ENCODE measurements at regions not wholly inside any gene's neighbourhood (a gene's known extent, or its start where the extent isn't known, plus 50 kb on each side); places are given as distances from the start of the nearest gene placed in this dataset.

GRCh38 chr7:23918286-23918685 is 208.3 kb downstream of the STK31 start:
- peaks cover 2% of the 10 kb centered on the region for H3K27me3 ChIP-seq (ENCODE audit: control insufficient read depth, insufficient read depth, low read length)
- Mint-ChIP-seq H3K36me3 (no peaks in the 10 kb centered on the region), H3K27me3 (no peaks in the 10 kb centered on the region), H3K4me3 (no peak overlapping the region), H3K9me3 (no peaks in the 10 kb centered on the region), H3K4me1 (no peaks in the 10 kb centered on the region), H3K27ac (no peak overlapping the region)
- ATAC-seq (ENCODE audit: low read depth in 2 of 2) = no peak
- H3K4me3 ChIP-seq (ENCODE audit: low read depth, low read length) = no peak overlapping the region
- no peaks in the 10 kb centered on the region for H3K9me3 ChIP-seq (ENCODE audit: control insufficient read depth in 2 of 2, low read length in 2 of 2)
- H3K4me1 ChIP-seq (ENCODE audit: control insufficient read depth, insufficient read depth, low read length, poor library complexity, severe bottlenecking) = no peaks in the 10 kb centered on the region
- DNase-seq = no peak
- no peaks in the 10 kb centered on the region for H3K36me3 ChIP-seq (ENCODE audit: control insufficient read depth, insufficient read depth, low read length)
- no peak overlapping the region for H3K27ac ChIP-seq (ENCODE audit: insufficient read depth, low read length, poor library complexity, severe bottlenecking)

- Mint-ChIP-seq H3K36me3 (no peaks in the 10 kb centered on the region), H3K4me3 (no peak overlapping the region), H3K27ac (no peak overlapping the region), H3K27me3 (no peaks in the 10 kb centered on the region), H3K4me1 (no peaks in the 10 kb centered on the region), H3K9me3 (no peaks in the 10 kb centered on the region)
- no peak overlapping the region for H3K27ac ChIP-seq (ENCODE audit: insufficient read depth, low read length, poor library complexity, severe bottlenecking)
- no peak for ATAC-seq (ENCODE audit: low read depth in 2 of 2)
- no peaks in the 10 kb centered on the region for H3K36me3 ChIP-seq (ENCODE audit: control insufficient read depth, insufficient read depth, low read length)
- no peaks in the 10 kb centered on the region for H3K4me1 ChIP-seq (ENCODE audit: control insufficient read depth, insufficient read depth, low read length, poor library complexity, severe bottlenecking)
- H3K27me3 ChIP-seq (ENCODE audit: control insufficient read depth, insufficient read depth, low read length) = peaks cover 2% of the 10 kb centered on the region
- DNase-seq = no peak
- H3K9me3 ChIP-seq (ENCODE audit: control insufficient read depth in 2 of 2, low read length in 2 of 2) = no peaks in the 10 kb centered on the region
- no peak overlapping the region for H3K4me3 ChIP-seq (ENCODE audit: low read depth, low read length)
Measured at GRCh38 chr7:23918856-23919255, 208.8 kb downstream of the STK31 start.

- H3K27ac Mint-ChIP-seq = no peak overlapping the region
- no peaks in the 10 kb centered on the region for H3K4me1 Mint-ChIP-seq
- no peak overlapping the region for H3K4me3 Mint-ChIP-seq
- Histone ChIP-seq H3K4me3 (ENCODE audit: low read depth, low read length) (no peak overlapping the region), H3K27ac (ENCODE audit: insufficient read depth, low read length, poor library complexity, severe bottlenecking) (no peak overlapping the region), H3K9me3 (ENCODE audit: control insufficient read depth in 2 of 2, low read length in 2 of 2) (no peaks in the 10 kb centered on the region), H3K36me3 (ENCODE audit: control insufficient read depth, insufficient read depth, low read length) (no peaks in the 10 kb centered on the region), H3K27me3 (ENCODE audit: control insufficient read depth, insufficient read depth, low read length) (no peaks in the 10 kb centered on the region), H3K4me1 (ENCODE audit: control insufficient read depth, insufficient read depth, low read length, poor library complexity, severe bottlenecking) (no peaks in the 10 kb centered on the region)
- DNase-seq = no peak
- H3K36me3 Mint-ChIP-seq = no peaks in the 10 kb centered on the region
- no peak for ATAC-seq (ENCODE audit: low read depth in 2 of 2)
- no peaks in the 10 kb centered on the region for H3K9me3 Mint-ChIP-seq
- no peaks in the 10 kb centered on the region for H3K27me3 Mint-ChIP-seq
Measured at GRCh38 chr7:23925088-23925487, 215.1 kb downstream of the STK31 start.

GRCh38 chr7:23927709-23928417 is 217.8 kb downstream of the STK31 start:
- Mint-ChIP-seq H3K27ac (no peak overlapping the region), H3K4me3 (no peak overlapping the region), H3K27me3 (peaks cover 4% of the 10 kb centered on the region), H3K36me3 (no peaks in the 10 kb centered on the region), H3K9me3 (no peaks in the 10 kb centered on the region), H3K4me1 (no peaks in the 10 kb centered on the region)
- Histone ChIP-seq H3K9me3 (ENCODE audit: control insufficient read depth in 2 of 2, low read length in 2 of 2) (no peaks in the 10 kb centered on the region), H3K4me1 (ENCODE audit: control insufficient read depth, insufficient read depth, low read length, poor library complexity, severe bottlenecking) (no peaks in the 10 kb centered on the region), H3K27me3 (ENCODE audit: control insufficient read depth, insufficient read depth, low read length) (no peaks in the 10 kb centered on the region), H3K4me3 (ENCODE audit: low read depth, low read length) (no peak overlapping the region), H3K27ac (ENCODE audit: insufficient read depth, low read length, poor library complexity, severe bottlenecking) (no peak overlapping the region), H3K36me3 (ENCODE audit: control insufficient read depth, insufficient read depth, low read length) (no peaks in the 10 kb centered on the region)
- ATAC-seq (ENCODE audit: low read depth in 2 of 2) (no peak), DNase-seq (no peak)

GRCh38 chr7:23928418-23928775 is 218.4 kb downstream of the STK31 start:
- Histone ChIP-seq H3K36me3 (ENCODE audit: control insufficient read depth, insufficient read depth, low read length) (no peaks in the 10 kb centered on the region), H3K27me3 (ENCODE audit: control insufficient read depth, insufficient read depth, low read length) (no peaks in the 10 kb centered on the region), H3K4me3 (ENCODE audit: low read depth, low read length) (no peak overlapping the region), H3K9me3 (ENCODE audit: control insufficient read depth in 2 of 2, low read length in 2 of 2) (no peaks in the 10 kb centered on the region), H3K27ac (ENCODE audit: insufficient read depth, low read length, poor library complexity, severe bottlenecking) (no peak overlapping the region), H3K4me1 (ENCODE audit: control insufficient read depth, insufficient read depth, low read length, poor library complexity, severe bottlenecking) (no peaks in the 10 kb centered on the region)
- H3K27me3 Mint-ChIP-seq = peaks cover 4% of the 10 kb centered on the region
- H3K4me1 Mint-ChIP-seq = no peaks in the 10 kb centered on the region
- no peak overlapping the region for H3K27ac Mint-ChIP-seq
- no peaks in the 10 kb centered on the region for H3K36me3 Mint-ChIP-seq
- H3K4me3 Mint-ChIP-seq = no peak overlapping the region
- no peak for ATAC-seq (ENCODE audit: low read depth in 2 of 2)
- no peaks in the 10 kb centered on the region for H3K9me3 Mint-ChIP-seq
- DNase-seq = no peak

- Mint-ChIP-seq H3K27me3 (peaks cover 4% of the 10 kb centered on the region), H3K9me3 (no peaks in the 10 kb centered on the region), H3K4me3 (no peak overlapping the region), H3K36me3 (no peaks in the 10 kb centered on the region), H3K27ac (no peak overlapping the region), H3K4me1 (no peaks in the 10 kb centered on the region)
- H3K36me3 ChIP-seq (ENCODE audit: control insufficient read depth, insufficient read depth, low read length) = no peaks in the 10 kb centered on the region
- no peak overlapping the region for H3K27ac ChIP-seq (ENCODE audit: insufficient read depth, low read length, poor library complexity, severe bottlenecking)
- no peak overlapping the region for H3K4me3 ChIP-seq (ENCODE audit: low read depth, low read length)
- ATAC-seq (ENCODE audit: low read depth in 2 of 2) = no peak
- H3K4me1 ChIP-seq (ENCODE audit: control insufficient read depth, insufficient read depth, low read length, poor library complexity, severe bottlenecking) = no peaks in the 10 kb centered on the region
- no peaks in the 10 kb centered on the region for H3K27me3 ChIP-seq (ENCODE audit: control insufficient read depth, insufficient read depth, low read length)
- no peaks in the 10 kb centered on the region for H3K9me3 ChIP-seq (ENCODE audit: control insufficient read depth in 2 of 2, low read length in 2 of 2)
- DNase-seq = no peak
Measured at GRCh38 chr7:23930312-23930711, 220.3 kb downstream of the STK31 start.

GRCh38 chr7:23931633-23932032 is 221.6 kb downstream of the STK31 start:
- Mint-ChIP-seq H3K4me1 (no peaks in the 10 kb centered on the region), H3K27me3 (peaks cover 4% of the 10 kb centered on the region), H3K27ac (no peak overlapping the region), H3K4me3 (no peak overlapping the region), H3K36me3 (no peaks in the 10 kb centered on the region), H3K9me3 (peaks cover 0 to 2% (median 0%) of the 10 kb centered on the region in 7 donors)
- no peak overlapping the region for H3K4me3 ChIP-seq (ENCODE audit: low read depth, low read length)
- no peak overlapping the region for H3K27ac ChIP-seq (ENCODE audit: insufficient read depth, low read length, poor library complexity, severe bottlenecking)
- no peaks in the 10 kb centered on the region for H3K9me3 ChIP-seq (ENCODE audit: control insufficient read depth in 2 of 2, low read length in 2 of 2)
- H3K4me1 ChIP-seq (ENCODE audit: control insufficient read depth, insufficient read depth, low read length, poor library complexity, severe bottlenecking) = no peaks in the 10 kb centered on the region
- no peaks in the 10 kb centered on the region for H3K27me3 ChIP-seq (ENCODE audit: control insufficient read depth, insufficient read depth, low read length)
- DNase-seq (no peak), ATAC-seq (ENCODE audit: low read depth in 2 of 2) (no peak)
- H3K36me3 ChIP-seq (ENCODE audit: control insufficient read depth, insufficient read depth, low read length) = no peaks in the 10 kb centered on the region

GRCh38 chr7:23938215-23938614 is 228.2 kb downstream of the STK31 start:
- DNase-seq (no peak), ATAC-seq (ENCODE audit: low read depth in 2 of 2) (no peak)
- no peaks in the 10 kb centered on the region for H3K4me1 Mint-ChIP-seq
- no peak overlapping the region for H3K27ac ChIP-seq (ENCODE audit: insufficient read depth, low read length, poor library complexity, severe bottlenecking)
- no peak overlapping the region for H3K4me3 ChIP-seq (ENCODE audit: low read depth, low read length)
- H3K27me3 Mint-ChIP-seq = peaks cover 8% of the 10 kb centered on the region
- H3K4me3 Mint-ChIP-seq = no peak overlapping the region
- H3K36me3 Mint-ChIP-seq = no peaks in the 10 kb centered on the region
- no peaks in the 10 kb centered on the region for H3K9me3 ChIP-seq (ENCODE audit: control insufficient read depth in 2 of 2, low read length in 2 of 2)
- H3K36me3 ChIP-seq (ENCODE audit: control insufficient read depth, insufficient read depth, low read length) = no peaks in the 10 kb centered on the region
- H3K27ac Mint-ChIP-seq = no peak overlapping the region
- no peaks in the 10 kb centered on the region for H3K4me1 ChIP-seq (ENCODE audit: control insufficient read depth, insufficient read depth, low read length, poor library complexity, severe bottlenecking)
- H3K27me3 ChIP-seq (ENCODE audit: control insufficient read depth, insufficient read depth, low read length) = peaks cover 5% of the 10 kb centered on the region
- H3K9me3 Mint-ChIP-seq = peaks cover 0 to 5% (median under 1%) of the 10 kb centered on the region in 7 donors
